GM23248 (cell line): ENCODE measurements at regions not wholly inside any gene's neighbourhood (a gene's known extent, or its start where the extent isn't known, plus 50 kb on each side); places are given as distances from the start of the nearest gene placed in this dataset.

Experiments used
- EZH2 ChIP-seq: fragments of 200-600 bp; sonication (generic); IDR thresholded peaks from 2 replicates; pipeline ENCODE4 v1.6.1; 2018; ENCODE audit warnings: antibody characterized with exemption, mild to moderate bottlenecking; ENCODE audit not compliant: insufficient read depth, poor library complexity, severe bottlenecking
- EZH2phosphoT487 ChIP-seq: fragments of 200-600 bp; sonication (generic); IDR thresholded peaks from 2 replicates; pipeline ENCODE4 v1.6.1; 2018; ENCODE audit warnings: antibody characterized with exemption, moderate library complexity, mild to moderate bottlenecking, low read depth; ENCODE audit not compliant: insufficient read depth

GRCh38 chrX:20664774-20665173 is 398.1 kb upstream of the RPS6KA3 start:
- TF ChIP-seq EZH2 = no peak
- TF ChIP-seq EZH2phosphoT487 = no peak
